ENCODE measurements at regions not wholly inside any gene's neighbourhood (a gene's known extent, or its start where the extent isn't known, plus 50 kb on each side); places are given as distances from the start of the nearest gene placed in this dataset.

DNA sequence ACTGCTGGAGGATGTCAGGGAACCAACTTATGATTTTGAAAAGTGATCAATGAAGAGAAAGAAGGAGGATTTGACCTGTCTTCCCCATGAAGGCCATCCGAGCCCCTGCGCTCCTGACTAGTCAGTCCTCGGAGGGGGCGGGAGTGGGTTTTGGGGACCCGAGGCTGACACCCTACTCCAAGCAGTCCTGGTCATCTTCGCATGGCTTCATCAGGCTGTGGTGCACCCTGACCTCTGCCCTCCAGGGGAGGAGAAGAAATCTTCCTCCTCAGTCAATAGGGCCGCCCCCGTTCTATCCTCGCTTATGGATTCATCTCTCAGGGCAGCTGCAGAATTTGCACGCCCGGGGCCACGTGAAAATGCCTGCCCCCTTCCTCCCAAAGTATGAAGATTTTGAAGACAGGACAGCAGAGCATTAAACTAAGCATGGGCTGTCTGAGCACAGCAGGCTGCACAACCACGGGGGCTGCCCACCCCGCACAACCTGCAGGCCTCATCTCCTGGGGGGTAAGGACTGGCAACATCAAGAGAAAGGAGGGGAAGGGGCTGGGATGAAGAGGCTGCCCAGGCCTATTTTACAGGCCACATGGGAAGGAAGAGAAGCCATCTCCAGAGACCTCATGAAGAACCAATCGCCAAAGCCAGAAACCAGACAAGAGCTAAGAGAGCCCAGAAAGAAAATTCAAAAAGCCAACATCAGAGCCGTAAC is 138.1 kb upstream of the PHACTR3 start:
- no peaks in the 10 kb centered on the region for H3K27me3 ChIP-seq (ENCODE audit: control insufficient read depth, insufficient read depth, low read length)
- DNase-seq (no peak), FAIRE-seq (no peak)
- intact Hi-C loops (cut with DNase I), result no loop called here
- no peaks in the 10 kb centered on the region for H3K4me1 ChIP-seq (ENCODE audit: control insufficient read depth in 2 of 3, insufficient read depth in 2 of 3, low read depth in 1 of 3, low read length in 3 of 3)
- no peaks in the 10 kb centered on the region for H3K36me3 ChIP-seq (ENCODE audit: control insufficient read depth in 2 of 3, insufficient read depth in 3 of 3, low read length in 3 of 3)
- no peak overlapping the region for H3K4me3 ChIP-seq (ENCODE audit: low read length in 3 of 3)
- H3K9me3 ChIP-seq (ENCODE audit: control insufficient read depth in 2 of 3, insufficient read depth in 1 of 3, low read length in 3 of 3), result no peaks in the 10 kb centered on the region
- H3K27ac ChIP-seq (ENCODE audit: low read depth in 2 of 2, low read length in 2 of 2), result no peak overlapping the region
- TF ChIP-seq, protein P1, sequence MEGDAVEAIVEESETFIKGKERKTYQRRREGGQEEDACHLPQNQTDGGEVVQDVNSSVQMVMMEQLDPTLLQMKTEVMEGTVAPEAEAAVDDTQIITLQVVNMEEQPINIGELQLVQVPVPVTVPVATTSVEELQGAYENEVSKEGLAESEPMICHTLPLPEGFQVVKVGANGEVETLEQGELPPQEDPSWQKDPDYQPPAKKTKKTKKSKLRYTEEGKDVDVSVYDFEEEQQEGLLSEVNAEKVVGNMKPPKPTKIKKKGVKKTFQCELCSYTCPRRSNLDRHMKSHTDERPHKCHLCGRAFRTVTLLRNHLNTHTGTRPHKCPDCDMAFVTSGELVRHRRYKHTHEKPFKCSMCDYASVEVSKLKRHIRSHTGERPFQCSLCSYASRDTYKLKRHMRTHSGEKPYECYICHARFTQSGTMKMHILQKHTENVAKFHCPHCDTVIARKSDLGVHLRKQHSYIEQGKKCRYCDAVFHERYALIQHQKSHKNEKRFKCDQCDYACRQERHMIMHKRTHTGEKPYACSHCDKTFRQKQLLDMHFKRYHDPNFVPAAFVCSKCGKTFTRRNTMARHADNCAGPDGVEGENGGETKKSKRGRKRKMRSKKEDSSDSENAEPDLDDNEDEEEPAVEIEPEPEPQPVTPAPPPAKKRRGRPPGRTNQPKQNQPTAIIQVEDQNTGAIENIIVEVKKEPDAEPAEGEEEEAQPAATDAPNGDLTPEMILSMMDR (IDR thresholded peaks at IDR 0.05; ENCODE audit: borderline replicate concordance, extremely low read depth, insufficient read depth), result no peak
- H3K9ac ChIP-seq (ENCODE audit: low read length in 3 of 3), result no peak overlapping the region

DNA sequence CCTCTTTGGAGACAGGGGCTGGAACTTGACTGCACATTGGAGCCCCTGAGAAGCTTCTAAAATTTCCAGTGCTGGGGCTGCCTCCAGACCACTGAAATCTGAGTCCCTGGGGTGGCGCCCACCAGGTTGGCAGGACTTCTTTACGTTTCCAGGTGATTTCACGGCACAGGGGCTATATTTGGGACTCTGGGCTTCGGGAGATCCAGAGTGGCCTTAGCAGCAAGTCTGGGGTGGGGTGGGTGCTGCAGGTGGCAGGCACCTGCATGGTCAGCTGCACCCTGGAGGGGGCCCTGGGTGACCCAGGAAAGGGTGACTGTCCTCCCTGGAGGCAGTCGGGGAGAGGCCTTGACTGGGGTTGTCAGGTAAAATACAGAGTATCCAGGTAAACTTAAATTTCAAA is 135.5 kb upstream of the PHACTR3 start:
- no peaks in the 10 kb centered on the region for H3K9me3 ChIP-seq (ENCODE audit: control insufficient read depth in 2 of 3, insufficient read depth in 1 of 3, low read length in 3 of 3)
- intact Hi-C loops (cut with DNase I), result no loop called here
- no peak for DNase-seq
- no peak overlapping the region for H3K9ac ChIP-seq (ENCODE audit: low read length in 3 of 3)
- no peak for FAIRE-seq
- no peaks in the 10 kb centered on the region for H3K4me1 ChIP-seq (ENCODE audit: control insufficient read depth in 2 of 3, insufficient read depth in 2 of 3, low read depth in 1 of 3, low read length in 3 of 3)
- H3K27me3 ChIP-seq (ENCODE audit: control insufficient read depth, insufficient read depth, low read length), result no peaks in the 10 kb centered on the region
- no peak overlapping the region for H3K4me3 ChIP-seq (ENCODE audit: low read length in 3 of 3)
- TF ChIP-seq, protein P1 (IDR thresholded peaks at IDR 0.05; ENCODE audit: borderline replicate concordance, extremely low read depth, insufficient read depth), result no peak
- H3K27ac ChIP-seq (ENCODE audit: low read depth in 2 of 2, low read length in 2 of 2), result no peak overlapping the region
- no peaks in the 10 kb centered on the region for H3K36me3 ChIP-seq (ENCODE audit: control insufficient read depth in 2 of 3, insufficient read depth in 3 of 3, low read length in 3 of 3)

DNA sequence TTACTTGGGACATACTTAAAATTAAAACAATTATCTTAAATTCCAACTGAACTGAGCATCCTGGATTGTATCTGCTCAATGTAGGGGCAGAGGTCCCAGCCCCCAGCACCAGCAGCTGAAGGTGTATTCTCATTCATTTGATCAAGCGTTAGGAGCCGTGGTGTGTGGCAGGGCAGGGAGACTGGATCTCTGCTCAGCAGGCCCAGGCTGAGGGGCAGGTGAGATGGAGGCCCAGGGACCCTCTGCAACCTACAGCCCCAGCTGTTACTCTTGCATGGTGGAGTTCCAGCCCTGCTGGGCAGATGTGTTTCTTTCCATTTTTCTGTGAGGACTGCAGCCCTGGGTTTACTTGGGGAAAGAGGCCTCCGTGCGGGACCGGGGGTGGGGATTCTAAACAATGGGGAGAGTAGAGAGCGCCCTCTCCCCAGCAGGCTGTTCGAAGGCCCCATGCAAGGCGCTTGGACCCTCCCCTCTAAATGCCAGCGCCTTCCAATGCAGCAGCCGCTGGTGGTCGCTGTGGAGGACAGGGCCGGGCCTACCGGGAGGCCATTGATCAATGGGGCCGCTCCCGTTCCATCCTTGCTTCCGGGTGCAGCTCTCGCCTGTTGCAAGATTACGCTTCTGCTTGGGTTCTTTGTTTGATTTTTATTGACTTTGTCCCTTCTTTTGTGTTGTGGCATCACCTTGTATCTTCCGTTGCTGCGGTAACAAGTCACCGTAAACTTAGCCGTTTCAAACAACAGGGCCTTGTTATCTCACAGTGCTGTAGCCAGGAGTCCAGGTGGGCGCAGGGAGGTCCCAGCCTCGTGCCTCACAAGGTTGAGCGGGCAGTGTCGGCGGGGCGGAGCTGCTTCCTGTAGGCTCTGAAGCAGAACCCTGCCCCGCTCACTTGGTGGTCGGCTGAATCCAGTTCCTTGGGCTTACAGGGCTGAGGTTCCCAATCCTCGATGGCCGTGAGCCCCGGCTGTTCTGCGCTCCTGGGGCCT is 134.8 kb upstream of the PHACTR3 start:
- TF ChIP-seq, protein P1 (IDR thresholded peaks at IDR 0.05; ENCODE audit: borderline replicate concordance, extremely low read depth, insufficient read depth), result no peak
- no peak for FAIRE-seq
- no peak overlapping the region for H3K4me3 ChIP-seq (ENCODE audit: low read length in 3 of 3)
- DNase-seq, result peak in 4 of 5 donors; percentile 63 to 81 (median 74)
- H3K9ac ChIP-seq (ENCODE audit: low read length in 3 of 3), result no peak overlapping the region
- H3K9me3 ChIP-seq (ENCODE audit: control insufficient read depth in 2 of 3, insufficient read depth in 1 of 3, low read length in 3 of 3), result no peaks in the 10 kb centered on the region
- no peak overlapping the region for H3K27ac ChIP-seq (ENCODE audit: low read depth in 2 of 2, low read length in 2 of 2)
- no peaks in the 10 kb centered on the region for H3K36me3 ChIP-seq (ENCODE audit: control insufficient read depth in 2 of 3, insufficient read depth in 3 of 3, low read length in 3 of 3)
- H3K27me3 ChIP-seq (ENCODE audit: control insufficient read depth, insufficient read depth, low read length), result no peaks in the 10 kb centered on the region
- intact Hi-C loops (cut with DNase I), result no loop called here
- H3K4me1 ChIP-seq (ENCODE audit: control insufficient read depth in 2 of 3, insufficient read depth in 2 of 3, low read depth in 1 of 3, low read length in 3 of 3), result no peaks in the 10 kb centered on the region
